ENCODE measurements at regions not wholly inside any gene's neighbourhood (a gene's known extent, or its start where the extent isn't known, plus 50 kb on each side); places are given as distances from the start of the nearest gene placed in this dataset.
"Not testable (repeated sequence)": the region's sequence is repeated elsewhere in the genome, so short reads cannot be mapped to it uniquely, and the experiment has no call there.

- not testable (repeated sequence) for TF ChIP-seq CTCF, POLR2A (IDR thresholded peaks at IDR 0.05)
These were observed 272.0 kb upstream of the NAALADL2 start for GRCh38 chr3:174587137-174587536.

All from body of pancreas (tissue), 4 donors.